K562 (cell line): ENCODE measurements at regions not wholly inside any gene's neighbourhood (a gene's known extent, or its start where the extent isn't known, plus 50 kb on each side); places are given as distances from the start of the nearest gene placed in this dataset.

ENCODE experiments used
- ATAC-seq: fragments of 200-7000 bp; cut with Tn5 transposase; 3 replicates; pipeline ENCODE4 v1.9.1; 2020; ENCODE audit warnings: moderate library complexity
- BruUV-seq: library from RNA; stranded (reverse); fragments of 400-500 nt; replicated peaks from 2 replicates; lab custom pipeline; 2021; lab: Mats Ljungman, UMichigan
- CTCF ChIA-PET: fragments of 300-600 bp; formaldehyde crosslinking; extraction: SDS; loops from one replicate; lab custom pipeline; 2021; ENCODE audit warnings: low intra/inter-chr PET ratio; lab: Yijun Ruan, JAX
- POLR2A ChIA-PET: fragments of 300-600, 350-650 bp; sonication (Branson Sonifier 250); formaldehyde crosslinking; extraction: SDS; loops from one replicate; lab custom pipeline; 2021; ENCODE audit warnings: antibody characterized with exemption, inconsistent platforms; lab: Yijun Ruan, JAX
- DNase-seq, 4 experiments: peaks; one replicate each; pipeline versions ENCODE4 v3.0.0 to v3.0.0-alpha.2; 2011 to 2018; ENCODE audit warnings: low spot score in 3 of 4, mixed read lengths in 3 of 4; ENCODE audit errors: extremely low read depth in 1 of 4
- FAIRE-seq: peaks from 2 replicates; lab custom pipeline; 2011; peaks lifted over from hg19 to GRCh38; lab: Jason Lieb, UNC
- H2AFZ ChIP-seq: 2 replicates; pipeline ENCODE4 v1.6.0; 2011; ENCODE audit warnings: low read depth, low read length, control low read depth, inconsistent platforms
- H3K27ac ChIP-seq: fragments of 200-600 bp; 3 replicates; pipeline ENCODE4 v1.8.0; 2011; ENCODE audit warnings: low read depth, mild to moderate bottlenecking, control low read depth, inconsistent platforms, low read length, moderate library complexity, mixed read lengths; ENCODE audit errors: extremely low read depth
- H3K27me3 ChIP-seq, 2 experiments: fragments of 300-600 bp in 1 of 2; 2 replicates in 1 of 2; 3 replicates in 1 of 2; pipeline versions ENCODE4 v1.6.0 to v1.8.0; 2011; ENCODE audit warnings: inconsistent platforms in 2 of 2, low read length in 2 of 2, mild to moderate bottlenecking in 1 of 2, mixed read lengths in 1 of 2, moderate library complexity in 1 of 2; ENCODE audit not compliant: control insufficient read depth in 2 of 2, insufficient read depth in 2 of 2
- H3K36me3 ChIP-seq: fragments of 300-600 bp; 3 replicates; pipeline ENCODE4 v1.8.0; 2011; ENCODE audit warnings: mild to moderate bottlenecking, low read length, inconsistent platforms; ENCODE audit not compliant: control insufficient read depth, insufficient read depth
- H3K4me1 ChIP-seq, 2 experiments: fragments of 200-600 bp in 1 of 2; replicated peaks in 1 of 2; 2 replicates in 1 of 2; 3 replicates in 1 of 2; pipeline versions ENCODE4 v1.5.1 to v1.8.0; 2011; ENCODE audit warnings: inconsistent platforms in 2 of 2, low read length in 2 of 2, mild to moderate bottlenecking in 1 of 2, mixed read lengths in 1 of 2, moderate library complexity in 1 of 2; ENCODE audit not compliant: control insufficient read depth in 2 of 2, insufficient read depth in 2 of 2
- H3K4me2 ChIP-seq: 2 replicates; pipeline ENCODE4 v1.6.1; 2011; ENCODE audit warnings: low read length, control low read depth, inconsistent platforms, mixed read lengths; ENCODE audit not compliant: insufficient read depth
- H3K4me3 ChIP-seq: fragments of 200-600 bp; sonication (generic), shearing (Covaris generic); 2 replicates; pipeline ENCODE4 v1.5.1; 2016; ENCODE audit warnings: control low read depth, inconsistent platforms
- H3K79me2 ChIP-seq: fragments of 200-600 bp; 3 replicates; pipeline ENCODE4 v1.8.0; 2011; ENCODE audit warnings: low read length, inconsistent platforms; ENCODE audit not compliant: control insufficient read depth, insufficient read depth
- H3K9ac ChIP-seq, 2 experiments: 2 replicates each; pipeline versions ENCODE4 v1.6.0 to v1.6.1; 2011; ENCODE audit warnings: low read depth in 2 of 2, low read length in 2 of 2, control low read depth in 1 of 2, inconsistent platforms in 1 of 2, mild to moderate bottlenecking in 1 of 2, mixed read lengths in 1 of 2; ENCODE audit not compliant: insufficient read depth in 1 of 2
- H3K9me1 ChIP-seq: one replicate; pipeline ENCODE4 v1.6.0; 2011; ENCODE audit warnings: inconsistent platforms, mild to moderate bottlenecking, low read length, moderate library complexity; ENCODE audit not compliant: control insufficient read depth, insufficient read depth
- H3K9me3 ChIP-seq: replicated peaks from 2 replicates; pipeline ENCODE4 v1.5.1; 2011; ENCODE audit warnings: low read depth, low read length, inconsistent platforms; ENCODE audit not compliant: control insufficient read depth, insufficient read depth
- H4K20me1 ChIP-seq: replicated peaks from 2 replicates; pipeline ENCODE4 v1.6.1; 2011; ENCODE audit warnings: low read length, inconsistent platforms, mixed read lengths; ENCODE audit not compliant: control insufficient read depth, insufficient read depth
- E2F3 ChIP-seq: fragments of 250-450 bp; sonication (Bioruptor Pico); IDR thresholded peaks from 2 replicates; pipeline ENCODE4 v1.4.0; 2020; ENCODE audit warnings: mild to moderate bottlenecking
- FOXA3 ChIP-seq, 2 experiments: fragments of 450-650 bp in 1 of 2; sonication (generic) in 1 of 2; formaldehyde crosslinking; IDR thresholded peaks in 1 of 2; conservative IDR thresholded peaks in 1 of 2; 2 replicates each; pipeline versions ENCODE4 v1.4.0 to v1.8.0; 2020 to 2022; ENCODE audit warnings: mild to moderate bottlenecking in 2 of 2, missing genetic modification reagents in 1 of 2
- HMG20A ChIP-seq: fragments of 450-650 bp; formaldehyde crosslinking; conservative IDR thresholded peaks from 2 replicates; pipeline ENCODE4 v1.4.0; 2020; ENCODE audit warnings: mild to moderate bottlenecking, mixed read lengths
- PYGO2 ChIP-seq: fragments of 450-650 bp; IDR thresholded peaks from 2 replicates; pipeline ENCODE4 v1.6.1; 2016; ENCODE audit warnings: mild to moderate bottlenecking, missing genetic modification characterization, moderate library complexity, missing compliant biosample characterization
- RBM39 ChIP-seq: fragments of 200-400 bp; formaldehyde crosslinking; optimal IDR thresholded peaks from 2 replicates; pipeline ENCODE3; 2018; ENCODE audit warnings: low read depth, low read length
- STAG1 ChIP-seq: sonication (generic); formaldehyde crosslinking; IDR thresholded peaks from 2 replicates; pipeline ENCODE4 v1.5.0; 2020; ENCODE audit warnings: missing genetic modification reagents, borderline replicate concordance
- TOE1 ChIP-seq, 2 experiments: fragments of 450-650 bp in 1 of 2; sonication (generic) in 1 of 2; formaldehyde crosslinking in 1 of 2; IDR thresholded peaks; 2 replicates each; pipeline versions ENCODE4 v1.7.1 to v1.8.0; 2016 to 2022; ENCODE audit warnings: borderline replicate concordance in 2 of 2, mild to moderate bottlenecking in 2 of 2, antibody characterized with exemption in 1 of 2, inconsistent platforms in 1 of 2, low read depth in 1 of 2, missing genetic modification reagents in 1 of 2, moderate library complexity in 1 of 2
- ZBTB1 ChIP-seq: sonication (generic); formaldehyde crosslinking; IDR thresholded peaks from 2 replicates; pipeline ENCODE4 v1.8.1; 2023; ENCODE audit warnings: missing genetic modification reagents, low read depth, mild to moderate bottlenecking, borderline replicate concordance
- ZFP36 ChIP-seq: fragments of 150-350 bp; IDR thresholded peaks from 2 replicates; pipeline ENCODE4 v1.6.1; 2018; ENCODE audit warnings: low read length, low read depth; ENCODE audit not compliant: partially characterized antibody
- ZNF24 ChIP-seq: fragments of 450-650 bp; IDR thresholded peaks from 2 replicates; pipeline ENCODE4 v1.6.1; 2016
- WGBS: fragments of 100-300 bp; shearing (Covaris generic); methylation state at CpG from one replicate; pipeline ENCODE4 v1.1.6; 2016; ENCODE audit warnings: low coverage, mixed read lengths; ENCODE audit not compliant: insufficient coverage; ENCODE audit errors: missing lambda C conversion rate; 5-methylcytosine and 5-hydroxymethylcytosine counted together
- in situ Hi-C: fragments of 300-500 bp; cut with MboI; formaldehyde crosslinking; loops from 4 replicates; pipeline ENCODE4 v1.15.0; 2018; ENCODE audit warnings: inconsistent platforms, mixed read lengths
- intact Hi-C: fragments of 100-400 bp; cut with micrococcal nuclease; formaldehyde crosslinking; loops from 2 replicates; pipeline ENCODE4 v1.14.2; 2022
- TF ChIP-seq, protein P1 (sequence below): fragments of 250-450 bp; sonication (Bioruptor Pico); IDR thresholded peaks from 2 replicates; pipeline ENCODE4 v1.9.0; 2021; ENCODE audit warnings: mild to moderate bottlenecking, inconsistent platforms
- TF ChIP-seq, protein P2 (sequence below): sonication (generic); formaldehyde crosslinking; IDR thresholded peaks from 2 replicates; pipeline ENCODE4 v1.8.0; 2023; ENCODE audit warnings: mild to moderate bottlenecking, missing genetic modification reagents
- TF ChIP-seq, protein P3 (sequence below): sonication (generic); formaldehyde crosslinking; IDR thresholded peaks from 2 replicates; pipeline ENCODE4 v1.8.1; 2023; ENCODE audit warnings: mild to moderate bottlenecking, missing genetic modification reagents

DNA sequence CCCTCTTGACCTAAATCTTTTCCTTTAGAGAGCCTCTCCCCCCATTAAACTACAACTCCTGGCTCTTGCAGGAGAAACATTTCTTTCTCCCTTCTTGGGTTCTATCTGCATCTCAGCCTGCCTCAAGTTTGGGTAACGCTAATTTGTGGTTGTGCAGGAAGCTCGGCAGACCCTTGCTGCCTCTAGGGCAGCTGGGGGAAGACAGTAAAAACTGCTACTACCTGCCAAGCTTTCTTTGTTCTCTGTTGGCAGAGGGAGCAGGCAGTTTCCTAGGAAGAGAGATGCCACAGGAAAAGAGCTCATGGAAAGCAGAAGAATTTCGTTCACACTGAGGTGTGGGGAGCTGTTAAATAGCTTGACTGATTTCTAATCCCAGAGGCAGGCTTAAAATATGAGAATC is 555.6 kb upstream of the IGFBP7 start (continued):
- TF ChIP-seq ZFP36 (no peak), ZBTB1 (CRISPR knock-in tag) (no peak), E2F3 (CRISPR knock-in tag) (no peak), RBM39 (no peak)
- TF ChIP-seq, protein P1, sequence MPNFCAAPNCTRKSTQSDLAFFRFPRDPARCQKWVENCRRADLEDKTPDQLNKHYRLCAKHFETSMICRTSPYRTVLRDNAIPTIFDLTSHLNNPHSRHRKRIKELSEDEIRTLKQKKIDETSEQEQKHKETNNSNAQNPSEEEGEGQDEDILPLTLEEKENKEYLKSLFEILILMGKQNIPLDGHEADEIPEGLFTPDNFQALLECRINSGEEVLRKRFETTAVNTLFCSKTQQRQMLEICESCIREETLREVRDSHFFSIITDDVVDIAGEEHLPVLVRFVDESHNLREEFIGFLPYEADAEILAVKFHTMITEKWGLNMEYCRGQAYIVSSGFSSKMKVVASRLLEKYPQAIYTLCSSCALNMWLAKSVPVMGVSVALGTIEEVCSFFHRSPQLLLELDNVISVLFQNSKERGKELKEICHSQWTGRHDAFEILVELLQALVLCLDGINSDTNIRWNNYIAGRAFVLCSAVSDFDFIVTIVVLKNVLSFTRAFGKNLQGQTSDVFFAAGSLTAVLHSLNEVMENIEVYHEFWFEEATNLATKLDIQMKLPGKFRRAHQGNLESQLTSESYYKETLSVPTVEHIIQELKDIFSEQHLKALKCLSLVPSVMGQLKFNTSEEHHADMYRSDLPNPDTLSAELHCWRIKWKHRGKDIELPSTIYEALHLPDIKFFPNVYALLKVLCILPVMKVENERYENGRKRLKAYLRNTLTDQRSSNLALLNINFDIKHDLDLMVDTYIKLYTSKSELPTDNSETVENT (CRISPR knock-in tag) = no peak
- TF ChIP-seq, protein P2, sequence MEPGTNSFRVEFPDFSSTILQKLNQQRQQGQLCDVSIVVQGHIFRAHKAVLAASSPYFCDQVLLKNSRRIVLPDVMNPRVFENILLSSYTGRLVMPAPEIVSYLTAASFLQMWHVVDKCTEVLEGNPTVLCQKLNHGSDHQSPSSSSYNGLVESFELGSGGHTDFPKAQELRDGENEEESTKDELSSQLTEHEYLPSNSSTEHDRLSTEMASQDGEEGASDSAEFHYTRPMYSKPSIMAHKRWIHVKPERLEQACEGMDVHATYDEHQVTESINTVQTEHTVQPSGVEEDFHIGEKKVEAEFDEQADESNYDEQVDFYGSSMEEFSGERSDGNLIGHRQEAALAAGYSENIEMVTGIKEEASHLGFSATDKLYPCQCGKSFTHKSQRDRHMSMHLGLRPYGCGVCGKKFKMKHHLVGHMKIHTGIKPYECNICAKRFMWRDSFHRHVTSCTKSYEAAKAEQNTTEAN = no peak
- TF ChIP-seq, all 486 proteins: peak for 0

DNA sequence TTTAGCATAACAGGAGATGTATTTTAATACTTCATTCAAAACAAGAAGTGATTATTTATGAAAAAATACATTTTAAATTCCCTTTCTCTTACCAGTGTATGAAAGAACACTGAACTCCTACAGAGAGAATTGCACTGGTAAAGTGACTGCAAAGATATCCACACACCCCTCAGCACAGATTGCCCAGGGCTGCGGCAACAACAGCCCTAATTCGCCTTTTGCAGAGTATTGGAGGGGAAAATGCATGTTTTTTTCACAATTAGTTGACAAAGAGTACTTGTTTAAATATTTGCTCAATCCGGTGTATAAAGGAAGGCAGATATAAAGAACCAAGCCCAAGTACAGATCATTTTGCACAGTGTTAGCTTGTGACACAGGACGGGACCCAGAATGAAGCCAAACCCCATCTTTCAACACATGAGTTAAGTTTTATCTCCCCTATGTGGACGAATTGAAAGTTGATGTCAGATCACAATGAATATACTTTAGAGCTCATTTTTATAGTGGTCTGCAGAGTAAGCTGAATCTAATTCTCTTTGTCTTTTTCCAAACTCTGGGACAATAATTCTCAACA is 551.4 kb upstream of the IGFBP7 start:
- DNase-seq (no peak), FAIRE-seq (no peak), ATAC-seq (no peak)
- intact Hi-C loops (no loop called here), in situ Hi-C loops (no loop called here)
- Histone ChIP-seq H3K9me1 (no peaks in the 10 kb centered on the region), H3K9ac (no peak overlapping the region), H3K36me3 (no peaks in the 10 kb centered on the region), H3K4me3 (no peak overlapping the region), H3K4me1 (no peaks in the 10 kb centered on the region), H3K27me3 (no peaks in the 10 kb centered on the region), H4K20me1 (no peaks in the 10 kb centered on the region), H3K4me2 (no peak overlapping the region), H2AFZ (no peak overlapping the region), H3K9me3 (0 out of 2 replicates have a peak, but pooled peaks cover 2% of the 10 kb centered on the region), H3K79me2 (no peaks in the 10 kb centered on the region), H3K27ac (no peak overlapping the region)
- ChIA-PET POLR2A (no interaction called here), CTCF (no interaction called here)
- no TSS peak for BruUV-seq
- WGBS = 0% methylated on average over 5 of the region's 5 CpGs
- TF ChIP-seq FOXA3 (CRISPR knock-in tag; conservative IDR thresholded peaks at IDR 0.05 in 1 of 2, IDR thresholded peaks at IDR 0.05 in 1 of 2) (no peak), HMG20A (CRISPR knock-in tag) (no peak), PYGO2 (no peak), STAG1 (CRISPR knock-in tag) (no peak), TOE1 (IDR thresholded peaks at IDR 0.05; ENCODE audit: borderline replicate concordance) (no peak), TOE1 (CRISPR knock-in tag; IDR thresholded peaks at IDR 0.05; ENCODE audit: borderline replicate concordance, low read depth) (no peak), ZNF24 (no peak)
- TF ChIP-seq, protein P2 = no peak
- TF ChIP-seq, protein P3, sequence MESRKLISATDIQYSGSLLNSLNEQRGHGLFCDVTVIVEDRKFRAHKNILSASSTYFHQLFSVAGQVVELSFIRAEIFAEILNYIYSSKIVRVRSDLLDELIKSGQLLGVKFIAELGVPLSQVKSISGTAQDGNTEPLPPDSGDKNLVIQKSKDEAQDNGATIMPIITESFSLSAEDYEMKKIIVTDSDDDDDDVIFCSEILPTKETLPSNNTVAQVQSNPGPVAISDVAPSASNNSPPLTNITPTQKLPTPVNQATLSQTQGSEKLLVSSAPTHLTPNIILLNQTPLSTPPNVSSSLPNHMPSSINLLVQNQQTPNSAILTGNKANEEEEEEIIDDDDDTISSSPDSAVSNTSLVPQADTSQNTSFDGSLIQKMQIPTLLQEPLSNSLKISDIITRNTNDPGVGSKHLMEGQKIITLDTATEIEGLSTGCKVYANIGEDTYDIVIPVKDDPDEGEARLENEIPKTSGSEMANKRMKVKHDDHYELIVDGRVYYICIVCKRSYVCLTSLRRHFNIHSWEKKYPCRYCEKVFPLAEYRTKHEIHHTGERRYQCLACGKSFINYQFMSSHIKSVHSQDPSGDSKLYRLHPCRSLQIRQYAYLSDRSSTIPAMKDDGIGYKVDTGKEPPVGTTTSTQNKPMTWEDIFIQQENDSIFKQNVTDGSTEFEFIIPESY (CRISPR knock-in tag) = no peak
